ENCODE measurements at regions not wholly inside any gene's neighbourhood (a gene's known extent, or its start where the extent isn't known, plus 50 kb on each side); places are given as distances from the start of the nearest gene placed in this dataset.

DNA sequence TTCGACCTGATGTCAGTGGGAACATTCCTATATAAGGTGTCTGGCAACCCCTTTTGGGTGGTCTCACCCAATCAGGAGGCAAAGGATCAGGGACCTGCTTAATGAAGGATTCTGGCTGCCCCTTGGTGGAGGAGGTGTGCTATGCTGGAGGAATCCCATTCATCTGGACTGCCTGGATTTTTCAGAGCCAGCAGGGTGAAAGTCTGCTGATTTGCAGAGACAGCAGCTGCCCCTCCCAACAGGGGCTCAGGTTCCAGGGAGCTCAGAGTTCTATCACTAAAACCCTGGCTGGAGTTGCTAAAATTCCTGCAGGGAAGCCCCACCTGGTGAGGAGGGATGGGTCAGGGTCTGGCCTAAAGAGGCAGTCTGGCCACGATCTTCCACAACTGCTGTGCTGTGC, 398.5 kb upstream of the CNTNAP2 start:
- TF ChIP-seq POLR2A (IDR thresholded peaks at IDR 0.05) (no peak), CTCF (IDR thresholded peaks at IDR 0.05) (no peak)
